ENCODE measurements at regions not wholly inside any gene's neighbourhood (a gene's known extent, or its start where the extent isn't known, plus 50 kb on each side); places are given as distances from the start of the nearest gene placed in this dataset.

DNA sequence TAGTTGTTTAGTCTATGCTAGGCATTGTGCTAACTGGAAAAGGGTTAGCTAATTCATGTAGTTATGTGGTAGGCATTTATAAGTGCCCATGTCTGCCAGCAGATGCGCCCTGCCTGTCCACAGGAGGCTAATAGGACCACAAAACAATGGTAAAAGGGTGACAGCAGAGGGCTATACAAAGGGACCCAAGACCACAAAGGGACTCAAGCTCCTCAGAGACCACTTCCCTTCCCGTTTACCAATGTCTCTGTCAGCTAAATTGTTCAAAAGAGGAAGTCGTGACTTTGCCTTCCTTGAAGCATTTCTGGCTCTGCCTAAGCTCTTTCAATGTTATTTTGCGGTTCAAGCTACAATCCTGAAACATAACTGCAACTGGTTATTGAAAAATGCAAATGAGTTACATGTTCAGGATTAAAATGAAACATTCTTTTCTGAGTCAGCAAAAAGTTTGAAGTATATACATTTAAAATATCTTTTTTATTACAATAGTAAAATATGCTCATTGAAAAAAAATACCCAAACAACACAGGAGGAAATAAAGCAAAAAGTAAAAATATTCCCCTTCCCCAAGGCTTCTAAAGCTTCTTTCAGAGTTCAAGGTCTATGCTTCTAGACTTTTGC, 149.2 kb downstream of the MAF start:
- WGBS, 4 donors, result 45 to 64% (median 53%) methylated on average over 4 of the region's 4 CpGs
- no peak overlapping the region for H3K4me3 ChIP-seq
- H3K4me1 ChIP-seq (replicated peaks in 1 of 2), result no peaks in the 10 kb centered on the region
- no peaks in the 10 kb centered on the region for H3K27me3 ChIP-seq
- peak overlapping the region in 2 of 5 donors; percentile 4 to 63 for H3K27ac ChIP-seq
- peak in 1 of 7 donors; percentile 18 for DNase-seq
- no peaks in the 10 kb centered on the region for H3K9me3 ChIP-seq (replicated peaks in 1 of 3)
- TF ChIP-seq, protein P1, sequence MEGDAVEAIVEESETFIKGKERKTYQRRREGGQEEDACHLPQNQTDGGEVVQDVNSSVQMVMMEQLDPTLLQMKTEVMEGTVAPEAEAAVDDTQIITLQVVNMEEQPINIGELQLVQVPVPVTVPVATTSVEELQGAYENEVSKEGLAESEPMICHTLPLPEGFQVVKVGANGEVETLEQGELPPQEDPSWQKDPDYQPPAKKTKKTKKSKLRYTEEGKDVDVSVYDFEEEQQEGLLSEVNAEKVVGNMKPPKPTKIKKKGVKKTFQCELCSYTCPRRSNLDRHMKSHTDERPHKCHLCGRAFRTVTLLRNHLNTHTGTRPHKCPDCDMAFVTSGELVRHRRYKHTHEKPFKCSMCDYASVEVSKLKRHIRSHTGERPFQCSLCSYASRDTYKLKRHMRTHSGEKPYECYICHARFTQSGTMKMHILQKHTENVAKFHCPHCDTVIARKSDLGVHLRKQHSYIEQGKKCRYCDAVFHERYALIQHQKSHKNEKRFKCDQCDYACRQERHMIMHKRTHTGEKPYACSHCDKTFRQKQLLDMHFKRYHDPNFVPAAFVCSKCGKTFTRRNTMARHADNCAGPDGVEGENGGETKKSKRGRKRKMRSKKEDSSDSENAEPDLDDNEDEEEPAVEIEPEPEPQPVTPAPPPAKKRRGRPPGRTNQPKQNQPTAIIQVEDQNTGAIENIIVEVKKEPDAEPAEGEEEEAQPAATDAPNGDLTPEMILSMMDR (IDR thresholded peaks at IDR 0.05), result no peak
- no peak for TF ChIP-seq POLR2A (IDR thresholded peaks at IDR 0.05)
- no peaks in the 10 kb centered on the region for H3K36me3 ChIP-seq (replicated peaks in 1 of 2)
- intact Hi-C loops (cut with DNase I), result no loop called here

DNA sequence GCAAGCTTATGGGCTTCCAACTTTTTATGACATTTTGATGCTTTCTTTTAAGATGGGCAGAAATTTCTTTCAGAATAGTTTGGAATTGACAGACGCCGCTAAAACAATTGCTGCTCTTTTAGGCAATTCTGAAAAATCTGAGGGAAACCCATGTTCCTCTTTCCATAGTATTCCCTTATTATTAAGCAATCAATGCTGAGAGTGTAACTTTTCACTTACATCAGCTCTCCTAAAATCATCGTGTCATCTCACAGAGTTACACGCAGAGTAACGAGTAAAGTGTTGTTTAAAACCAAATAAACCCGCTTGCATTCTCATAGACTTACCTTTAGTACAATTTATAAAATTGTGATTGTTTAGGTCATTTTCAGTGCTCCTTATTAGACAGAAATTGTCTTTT, 150.6 kb downstream of the MAF start:
- Histone ChIP-seq H3K27ac (no peak overlapping the region), H3K27me3 (no peaks in the 10 kb centered on the region), H3K36me3 (replicated peaks in 1 of 2) (no peaks in the 10 kb centered on the region), H3K4me1 (replicated peaks in 1 of 2) (no peaks in the 10 kb centered on the region), H3K9me3 (replicated peaks in 1 of 3) (no peaks in the 10 kb centered on the region), H3K4me3 (no peak overlapping the region)
- intact Hi-C loops (cut with DNase I), result no loop called here
- 73 to 85% (median 80%) methylated on average over 6 of the region's 6 CpGs for whole genome bisulfite sequencing, 4 donors
- DNase-seq, result no peak
- TF ChIP-seq POLR2A (IDR thresholded peaks at IDR 0.05), result no peak
- TF ChIP-seq, protein P1 (IDR thresholded peaks at IDR 0.05), result no peak

DNA sequence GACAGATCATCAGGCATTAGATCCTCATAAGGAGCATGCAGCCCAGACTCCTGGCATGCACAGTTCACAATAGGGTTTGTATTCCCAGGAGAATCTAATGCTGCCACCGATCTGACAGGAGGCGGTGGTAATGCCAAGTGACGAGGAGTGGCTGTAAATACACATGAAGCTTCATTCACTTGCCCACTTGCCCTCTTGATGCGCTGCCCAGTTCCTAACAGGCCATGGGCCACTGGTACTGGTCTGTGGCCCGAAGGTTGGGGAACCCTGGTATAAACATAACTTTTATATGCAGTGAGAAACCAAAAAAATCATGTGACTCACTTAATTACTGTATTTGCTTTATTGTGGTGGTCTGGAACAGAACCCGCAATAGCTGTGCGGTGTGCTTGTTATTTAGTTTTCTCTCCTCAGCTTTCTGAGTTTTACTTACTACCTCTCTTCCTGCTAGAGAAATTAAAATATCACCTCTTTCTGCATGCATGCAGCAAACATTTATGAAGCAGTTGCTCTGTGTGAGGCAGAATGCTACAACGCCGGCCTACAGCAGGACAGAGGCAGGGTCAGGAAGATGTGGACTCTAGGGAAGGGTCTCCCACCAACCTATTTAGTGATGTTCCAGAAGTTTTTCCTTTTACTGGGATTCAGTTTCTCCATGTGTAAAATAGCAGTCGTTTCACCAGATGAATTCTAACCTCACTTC, 151.3 kb downstream of the MAF start:
- intact Hi-C loops (cut with DNase I), result no loop called here

DNA sequence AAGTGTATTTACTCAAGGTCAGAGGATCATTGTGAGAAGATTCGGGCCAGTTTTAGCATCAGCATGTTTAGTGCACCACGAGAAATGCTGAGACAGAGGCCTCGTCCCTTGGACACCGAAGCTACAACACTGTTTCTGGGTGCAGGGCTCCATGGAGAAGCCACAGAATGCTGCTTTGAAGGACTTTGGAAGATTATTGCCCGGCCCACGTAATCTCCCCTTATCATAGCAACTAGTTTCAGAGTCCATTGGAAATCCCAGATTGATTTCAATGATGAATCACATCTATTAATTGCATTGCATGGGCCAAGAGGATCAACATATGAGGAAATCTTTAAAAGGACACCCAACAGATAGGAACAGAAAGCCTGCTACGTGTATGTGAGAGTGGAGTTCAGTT, 156.0 kb downstream of the MAF start:
- Histone ChIP-seq H3K27me3 (no peaks in the 10 kb centered on the region), H3K9me3 (replicated peaks in 1 of 3) (no peaks in the 10 kb centered on the region), H3K4me3 (no peak overlapping the region), H3K36me3 (replicated peaks in 1 of 2) (no peaks in the 10 kb centered on the region), H3K4me1 (replicated peaks in 1 of 2) (peaks cover 0 to 3% of the 10 kb centered on the region in 2 donors), H3K27ac (no peak overlapping the region)
- TF ChIP-seq, protein P1 (IDR thresholded peaks at IDR 0.05), result no peak
- no peak for TF ChIP-seq POLR2A (IDR thresholded peaks at IDR 0.05)
- intact Hi-C loops (cut with DNase I), result no loop called here
- DNase-seq, result no peak
- WGBS, 4 donors, result 80 to 87% (median 84%) methylated on average over 7 of the region's 7 CpGs

More for the DNA sequence above, 151.3 kb downstream of the MAF start:
- H3K36me3 ChIP-seq (replicated peaks in 1 of 2), result no peaks in the 10 kb centered on the region
- 83 to 88% (median 86%) methylated on average over 7 to 10 of the region's 10 CpGs for WGBS, 4 donors
- H3K27me3 ChIP-seq, result no peaks in the 10 kb centered on the region
- TF ChIP-seq, protein P1 (IDR thresholded peaks at IDR 0.05), result no peak
- TF ChIP-seq POLR2A (IDR thresholded peaks at IDR 0.05), result no peak
- no peaks in the 10 kb centered on the region for H3K9me3 ChIP-seq (replicated peaks in 1 of 3)
- no peak overlapping the region for H3K4me3 ChIP-seq
- H3K27ac ChIP-seq, result no peak overlapping the region
- DNase-seq, result no peak
- H3K4me1 ChIP-seq (replicated peaks in 1 of 2), result no peaks in the 10 kb centered on the region

All from adrenal gland (tissue), 9 donors.